RWPE1 (cell line): ENCODE measurements at regions not wholly inside any gene's neighbourhood (a gene's known extent, or its start where the extent isn't known, plus 50 kb on each side); places are given as distances from the start of the nearest gene placed in this dataset.

Experiments
- CTCF ChIA-PET: fragments of 350-600 bp; sonication (Branson Sonifier 250); formaldehyde crosslinking; extraction: SDS; loops from one replicate; lab custom pipeline; 2021; lab: Yijun Ruan, JAX
- POLR2A ChIA-PET: fragments of 400-600 bp; formaldehyde crosslinking; extraction: SDS; loops from one replicate; lab custom pipeline; 2020; ENCODE audit warnings: antibody characterized with exemption; ENCODE audit not compliant: low non-redundant PET; lab: Yijun Ruan, JAX
- DNase-seq: peaks from one replicate; pipeline ENCODE4 v3.0.0; 2012; ENCODE audit warnings: low spot score
- H3K27ac ChIP-seq: fragments of 450-650 bp; 2 replicates; pipeline ENCODE4 v1.5.1; 2017
- CTCF ChIP-seq: fragments of 450-650 bp; conservative IDR thresholded peaks from 2 replicates; pipeline ENCODE4 v1.5.1; 2017; ENCODE audit warnings: low read depth, mild to moderate bottlenecking

- TF ChIP-seq CTCF, result no peak
- no peak overlapping the region for H3K27ac ChIP-seq
- CTCF ChIA-PET, result interaction anchor here (0.6 kb wide), 1 partner anchor 196 kb away, joined by 3 read pairs; no protein-coding TSS in a partner anchor
- POLR2A ChIA-PET, result no interaction called here
- no peak for DNase-seq
These were observed 260.0 kb downstream of the FIGN start for GRCh38 chr2:163475815-163476214.

GRCh38 chr2:163474889-163475288, 260.9 kb downstream of the FIGN start:
- TF ChIP-seq CTCF, result no peak
- DNase-seq, result no peak
- no peak overlapping the region for H3K27ac ChIP-seq
- CTCF ChIA-PET, result no interaction called here
- POLR2A ChIA-PET, result no interaction called here

- ChIA-PET CTCF (no interaction called here), POLR2A (no interaction called here)
- H3K27ac ChIP-seq, result no peak overlapping the region
- DNase-seq, result no peak
- TF ChIP-seq CTCF, result no peak
These were observed 261.5 kb downstream of the FIGN start for GRCh38 chr2:163474319-163474744.

- TF ChIP-seq CTCF, result 0 out of 2 replicates have a peak, but pooled peaks have one; percentile 15
- H3K27ac ChIP-seq, result no peak overlapping the region
- ChIA-PET POLR2A (no interaction called here), CTCF (interaction anchor here (0.6 to 0.8 kb wide), 4 partner anchors 10 to 791 kb away, joined by 3 to 6 read pairs (median 4); no protein-coding TSS in a partner anchor)
- DNase-seq, result no peak
These were observed 263.9 kb downstream of the FIGN start for GRCh38 chr2:163471947-163472346.

- POLR2A ChIA-PET, result no interaction called here
- CTCF ChIA-PET, result interaction anchor here (1.2 kb wide), 1 partner anchor 592 kb away, joined by 4 read pairs; no protein-coding TSS in a partner anchor
- no peak overlapping the region for H3K27ac ChIP-seq
- DNase-seq, result no peak
- no peak for TF ChIP-seq CTCF
These were observed 266.2 kb downstream of the FIGN start for GRCh38 chr2:163469561-163469962.

GRCh38 chr2:163467251-163467630, 268.6 kb downstream of the FIGN start:
- TF ChIP-seq CTCF, result no peak
- no peak for DNase-seq
- CTCF ChIA-PET, result interaction anchor here (0.7 kb wide), 1 partner anchor 234 kb away, joined by 5 read pairs; no protein-coding TSS in a partner anchor
- H3K27ac ChIP-seq, result no peak overlapping the region
- POLR2A ChIA-PET, result no interaction called here
